ENCODE measurements at regions not wholly inside any gene's neighbourhood (a gene's known extent, or its start where the extent isn't known, plus 50 kb on each side); places are given as distances from the start of the nearest gene placed in this dataset.

GRCh38 chr1:191585095-191585494, 573.2 kb upstream of the RGS18 start:
- TF ChIP-seq CTCF (IDR thresholded peaks at IDR 0.05) (no peak), EZH2phosphoT487 (IDR thresholded peaks at IDR 0.05) (no peak), EZH2 (IDR thresholded peaks at IDR 0.05) (no peak)
